Fibroblast of lung (primary cell): ENCODE measurements at regions not wholly inside any gene's neighbourhood (a gene's known extent, or its start where the extent isn't known, plus 50 kb on each side); places are given as distances from the start of the nearest gene placed in this dataset.

ENCODE experiments used
- CTCF ChIP-seq, 2 donors: IDR thresholded peaks in 1 of 2; conservative IDR thresholded peaks in 1 of 2; 1 replicate in 1 of 2; 2 replicates in 1 of 2; pipeline ENCODE4 v1.5.1; 2011 to 2012; ENCODE audit warnings: low read length in 2 of 2, control low read depth in 1 of 2, inconsistent platforms in 1 of 2, low read depth in 1 of 2, mild to moderate bottlenecking in 1 of 2
- EZH2 ChIP-seq: IDR thresholded peaks from 2 replicates; pipeline ENCODE4 v1.5.1; 2012; ENCODE audit warnings: low read length, control low read depth, mild to moderate bottlenecking; ENCODE audit errors: missing control alignments

- no peak for TF ChIP-seq CTCF (conservative IDR thresholded peaks at IDR 0.05 in 1 of 2, IDR thresholded peaks at IDR 0.05 in 1 of 2; ENCODE audit: low read depth in 1 of 2, low read length in 2 of 2)
- no peak for TF ChIP-seq EZH2
These were observed 91.8 kb upstream of the DAPK1 start for GRCh38 chr9:87405677-87406542.
